ENCODE measurements at regions not wholly inside any gene's neighbourhood (a gene's known extent, or its start where the extent isn't known, plus 50 kb on each side); places are given as distances from the start of the nearest gene placed in this dataset.
A peak's percentile ranks its signal among the peaks of the same experiment; 100 is the strongest.

DNA sequence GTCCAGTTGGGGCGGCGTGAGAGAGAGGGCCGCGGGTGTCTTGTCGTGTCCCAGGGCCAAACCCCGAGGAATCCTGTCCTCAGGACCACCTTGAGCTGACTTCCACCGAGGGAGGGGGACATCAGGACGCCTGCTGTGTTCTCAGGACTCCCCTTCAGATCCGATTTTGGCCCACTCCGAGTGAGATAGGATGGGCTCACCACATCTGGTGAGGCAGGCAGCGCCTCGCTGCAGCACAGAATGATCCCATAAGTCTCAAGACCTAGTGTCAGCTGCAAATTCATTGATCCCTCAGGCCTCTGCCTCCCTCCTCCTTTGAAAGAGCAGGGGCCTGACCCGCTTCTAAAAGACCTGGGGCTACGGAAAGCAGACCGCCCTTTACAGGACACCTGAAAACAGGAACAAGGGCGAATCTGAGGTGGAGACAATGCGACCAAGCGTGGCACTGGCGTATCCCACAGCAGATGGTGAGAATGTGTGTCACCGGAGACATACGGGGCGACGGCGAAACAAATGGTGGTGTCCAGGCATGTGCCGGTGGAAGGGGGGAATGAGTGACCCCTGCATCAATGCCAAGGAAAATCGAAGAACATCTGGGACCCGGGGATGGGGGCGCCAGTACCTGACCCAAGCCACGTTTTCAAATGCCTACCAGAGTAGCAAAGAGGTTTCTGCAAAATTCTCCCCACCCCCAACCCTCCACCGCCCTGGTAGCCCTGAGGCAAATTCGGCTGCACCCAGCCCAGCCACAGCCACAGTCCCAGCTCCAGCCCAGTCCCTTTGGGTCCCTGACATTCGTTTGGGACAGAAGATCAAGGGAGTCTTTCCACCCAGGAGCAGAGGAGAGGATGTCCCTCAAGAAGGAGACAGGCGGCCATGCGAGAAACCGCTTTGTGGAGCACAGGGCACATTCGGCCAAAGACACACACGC lies 162.1 kb upstream of the ZNF337 start:
- peak overlapping the region; percentile 46; the same call in 2 of the 3 replicates for H3K4me3 Mint-ChIP-seq

More for the DNA sequence above, 162.1 kb upstream of the ZNF337 start:
- no peaks in the 10 kb centered on the region for H3K4me1 ChIP-seq (ENCODE audit: insufficient read depth)
- H3K79me2 ChIP-seq (replicated peaks; ENCODE audit: insufficient read depth) = no peaks in the 10 kb centered on the region
- Mint-ChIP-seq H3K27me3 (ENCODE audit: insufficient read depth, low read depth, poor library complexity) (peaks cover 67% of the 10 kb centered on the region), H3K27ac (no peak overlapping the region), H3K9me3 (peaks cover 32% of the 10 kb centered on the region), H3K36me3 (ENCODE audit: low read depth) (peaks cover 4% of the 10 kb centered on the region), H3K4me1 (peaks cover 21% of the 10 kb centered on the region)
- TF ChIP-seq EZH2phosphoT487 (IDR thresholded peaks at IDR 0.05; ENCODE audit: unreplicated experiment) (no peak), NANOG (IDR thresholded peaks at IDR 0.05; ENCODE audit: borderline replicate concordance) (no peak), POLR2AphosphoS5 (IDR thresholded peaks at IDR 0.05; ENCODE audit: low read depth) (no peak), ZNF331 (CRISPR knock-in tag; IDR thresholded peaks at IDR 0.05; ENCODE audit: low read depth) (no peak)
- TF ChIP-seq, protein P1, sequence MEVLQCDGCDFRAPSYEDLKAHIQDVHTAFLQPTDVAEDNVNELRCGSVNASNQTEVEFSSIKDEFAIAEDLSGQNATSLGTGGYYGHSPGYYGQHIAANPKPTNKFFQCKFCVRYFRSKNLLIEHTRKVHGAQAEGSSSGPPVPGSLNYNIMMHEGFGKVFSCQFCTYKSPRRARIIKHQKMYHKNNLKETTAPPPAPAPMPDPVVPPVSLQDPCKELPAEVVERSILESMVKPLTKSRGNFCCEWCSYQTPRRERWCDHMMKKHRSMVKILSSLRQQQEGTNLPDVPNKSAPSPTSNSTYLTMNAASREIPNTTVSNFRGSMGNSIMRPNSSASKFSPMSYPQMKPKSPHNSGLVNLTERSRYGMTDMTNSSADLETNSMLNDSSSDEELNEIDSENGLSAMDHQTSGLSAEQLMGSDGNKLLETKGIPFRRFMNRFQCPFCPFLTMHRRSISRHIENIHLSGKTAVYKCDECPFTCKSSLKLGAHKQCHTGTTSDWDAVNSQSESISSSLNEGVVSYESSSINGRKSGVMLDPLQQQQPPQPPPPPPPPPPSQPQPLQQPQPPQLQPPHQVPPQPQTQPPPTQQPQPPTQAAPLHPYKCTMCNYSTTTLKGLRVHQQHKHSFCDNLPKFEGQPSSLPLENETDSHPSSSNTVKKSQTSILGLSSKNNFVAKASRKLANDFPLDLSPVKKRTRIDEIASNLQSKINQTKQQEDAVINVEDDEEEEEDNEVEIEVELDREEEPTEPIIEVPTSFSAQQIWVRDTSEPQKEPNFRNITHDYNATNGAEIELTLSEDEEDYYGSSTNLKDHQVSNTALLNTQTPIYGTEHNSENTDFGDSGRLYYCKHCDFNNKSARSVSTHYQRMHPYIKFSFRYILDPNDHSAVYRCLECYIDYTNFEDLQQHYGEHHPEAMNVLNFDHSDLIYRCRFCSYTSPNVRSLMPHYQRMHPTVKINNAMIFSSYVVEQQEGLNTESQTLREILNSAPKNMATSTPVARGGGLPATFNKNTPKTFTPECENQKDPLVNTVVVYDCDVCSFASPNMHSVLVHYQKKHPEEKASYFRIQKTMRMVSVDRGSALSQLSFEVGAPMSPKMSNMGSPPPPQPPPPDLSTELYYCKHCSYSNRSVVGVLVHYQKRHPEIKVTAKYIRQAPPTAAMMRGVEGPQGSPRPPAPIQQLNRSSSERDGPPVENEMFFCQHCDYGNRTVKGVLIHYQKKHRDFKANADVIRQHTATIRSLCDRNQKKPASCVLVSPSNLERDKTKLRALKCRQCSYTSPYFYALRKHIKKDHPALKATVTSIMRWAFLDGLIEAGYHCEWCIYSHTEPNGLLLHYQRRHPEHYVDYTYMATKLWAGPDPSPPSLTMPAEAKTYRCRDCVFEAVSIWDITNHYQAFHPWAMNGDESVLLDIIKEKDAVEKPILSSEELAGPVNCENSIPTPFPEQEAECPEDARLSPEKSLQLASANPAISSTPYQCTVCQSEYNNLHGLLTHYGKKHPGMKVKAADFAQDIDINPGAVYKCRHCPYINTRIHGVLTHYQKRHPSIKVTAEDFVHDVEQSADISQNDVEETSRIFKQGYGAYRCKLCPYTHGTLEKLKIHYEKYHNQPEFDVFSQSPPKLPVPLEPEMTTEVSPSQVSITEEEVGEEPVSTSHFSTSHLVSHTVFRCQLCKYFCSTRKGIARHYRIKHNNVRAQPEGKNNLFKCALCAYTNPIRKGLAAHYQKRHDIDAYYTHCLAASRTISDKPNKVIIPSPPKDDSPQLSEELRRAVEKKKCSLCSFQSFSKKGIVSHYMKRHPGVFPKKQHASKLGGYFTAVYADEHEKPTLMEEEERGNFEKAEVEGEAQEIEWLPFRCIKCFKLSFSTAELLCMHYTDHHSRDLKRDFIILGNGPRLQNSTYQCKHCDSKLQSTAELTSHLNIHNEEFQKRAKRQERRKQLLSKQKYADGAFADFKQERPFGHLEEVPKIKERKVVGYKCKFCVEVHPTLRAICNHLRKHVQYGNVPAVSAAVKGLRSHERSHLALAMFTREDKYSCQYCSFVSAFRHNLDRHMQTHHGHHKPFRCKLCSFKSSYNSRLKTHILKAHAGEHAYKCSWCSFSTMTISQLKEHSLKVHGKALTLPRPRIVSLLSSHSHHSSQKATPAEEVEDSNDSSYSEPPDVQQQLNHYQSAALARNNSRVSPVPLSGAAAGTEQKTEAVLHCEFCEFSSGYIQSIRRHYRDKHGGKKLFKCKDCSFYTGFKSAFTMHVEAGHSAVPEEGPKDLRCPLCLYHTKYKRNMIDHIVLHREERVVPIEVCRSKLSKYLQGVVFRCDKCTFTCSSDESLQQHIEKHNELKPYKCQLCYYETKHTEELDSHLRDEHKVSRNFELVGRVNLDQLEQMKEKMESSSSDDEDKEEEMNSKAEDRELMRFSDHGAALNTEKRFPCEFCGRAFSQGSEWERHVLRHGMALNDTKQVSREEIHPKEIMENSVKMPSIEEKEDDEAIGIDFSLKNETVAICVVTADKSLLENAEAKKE (CRISPR knock-in tag; IDR thresholded peaks at IDR 0.05) = no peak
- TF ChIP-seq, protein P2, sequence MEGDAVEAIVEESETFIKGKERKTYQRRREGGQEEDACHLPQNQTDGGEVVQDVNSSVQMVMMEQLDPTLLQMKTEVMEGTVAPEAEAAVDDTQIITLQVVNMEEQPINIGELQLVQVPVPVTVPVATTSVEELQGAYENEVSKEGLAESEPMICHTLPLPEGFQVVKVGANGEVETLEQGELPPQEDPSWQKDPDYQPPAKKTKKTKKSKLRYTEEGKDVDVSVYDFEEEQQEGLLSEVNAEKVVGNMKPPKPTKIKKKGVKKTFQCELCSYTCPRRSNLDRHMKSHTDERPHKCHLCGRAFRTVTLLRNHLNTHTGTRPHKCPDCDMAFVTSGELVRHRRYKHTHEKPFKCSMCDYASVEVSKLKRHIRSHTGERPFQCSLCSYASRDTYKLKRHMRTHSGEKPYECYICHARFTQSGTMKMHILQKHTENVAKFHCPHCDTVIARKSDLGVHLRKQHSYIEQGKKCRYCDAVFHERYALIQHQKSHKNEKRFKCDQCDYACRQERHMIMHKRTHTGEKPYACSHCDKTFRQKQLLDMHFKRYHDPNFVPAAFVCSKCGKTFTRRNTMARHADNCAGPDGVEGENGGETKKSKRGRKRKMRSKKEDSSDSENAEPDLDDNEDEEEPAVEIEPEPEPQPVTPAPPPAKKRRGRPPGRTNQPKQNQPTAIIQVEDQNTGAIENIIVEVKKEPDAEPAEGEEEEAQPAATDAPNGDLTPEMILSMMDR (conservative IDR thresholded peaks at IDR 0.05; ENCODE audit: low read depth in 2 of 2) = no peak
- TF ChIP-seq, protein P3, sequence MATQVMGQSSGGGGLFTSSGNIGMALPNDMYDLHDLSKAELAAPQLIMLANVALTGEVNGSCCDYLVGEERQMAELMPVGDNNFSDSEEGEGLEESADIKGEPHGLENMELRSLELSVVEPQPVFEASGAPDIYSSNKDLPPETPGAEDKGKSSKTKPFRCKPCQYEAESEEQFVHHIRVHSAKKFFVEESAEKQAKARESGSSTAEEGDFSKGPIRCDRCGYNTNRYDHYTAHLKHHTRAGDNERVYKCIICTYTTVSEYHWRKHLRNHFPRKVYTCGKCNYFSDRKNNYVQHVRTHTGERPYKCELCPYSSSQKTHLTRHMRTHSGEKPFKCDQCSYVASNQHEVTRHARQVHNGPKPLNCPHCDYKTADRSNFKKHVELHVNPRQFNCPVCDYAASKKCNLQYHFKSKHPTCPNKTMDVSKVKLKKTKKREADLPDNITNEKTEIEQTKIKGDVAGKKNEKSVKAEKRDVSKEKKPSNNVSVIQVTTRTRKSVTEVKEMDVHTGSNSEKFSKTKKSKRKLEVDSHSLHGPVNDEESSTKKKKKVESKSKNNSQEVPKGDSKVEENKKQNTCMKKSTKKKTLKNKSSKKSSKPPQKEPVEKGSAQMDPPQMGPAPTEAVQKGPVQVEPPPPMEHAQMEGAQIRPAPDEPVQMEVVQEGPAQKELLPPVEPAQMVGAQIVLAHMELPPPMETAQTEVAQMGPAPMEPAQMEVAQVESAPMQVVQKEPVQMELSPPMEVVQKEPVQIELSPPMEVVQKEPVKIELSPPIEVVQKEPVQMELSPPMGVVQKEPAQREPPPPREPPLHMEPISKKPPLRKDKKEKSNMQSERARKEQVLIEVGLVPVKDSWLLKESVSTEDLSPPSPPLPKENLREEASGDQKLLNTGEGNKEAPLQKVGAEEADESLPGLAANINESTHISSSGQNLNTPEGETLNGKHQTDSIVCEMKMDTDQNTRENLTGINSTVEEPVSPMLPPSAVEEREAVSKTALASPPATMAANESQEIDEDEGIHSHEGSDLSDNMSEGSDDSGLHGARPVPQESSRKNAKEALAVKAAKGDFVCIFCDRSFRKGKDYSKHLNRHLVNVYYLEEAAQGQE (IDR thresholded peaks at IDR 0.05; ENCODE audit: unreplicated experiment) = no peak
- ATAC-seq = no peak
- H3K36me3 ChIP-seq (ENCODE audit: insufficient read depth) = no peaks in the 10 kb centered on the region
- peak overlapping the region; percentile 47 for H3K4me3 ChIP-seq
- no peaks in the 10 kb centered on the region for H4K20me1 ChIP-seq (replicated peaks; ENCODE audit: insufficient read depth)
- DNase-seq (ENCODE audit: low spot score) = no peak
- H3F3A ChIP-seq (replicated peaks; ENCODE audit: low read depth) = no peaks in the 10 kb centered on the region
- no peaks in the 10 kb centered on the region for H3K9me2 ChIP-seq (ENCODE audit: insufficient read depth)
- peak overlapping the region; percentile 73; the same call in 1 of the 2 replicates for H3K4me2 ChIP-seq
- no peak overlapping the region for H3K27ac ChIP-seq (ENCODE audit: low read depth)
- H3K27me3 ChIP-seq (ENCODE audit: insufficient read depth) = peaks cover 63% of the 10 kb centered on the region
- H2AFZ ChIP-seq = no peak overlapping the region

Data from GM23338 (cell line).